Liver (tissue), 3 donors: ENCODE measurements at regions not wholly inside any gene's neighbourhood (a gene's known extent, or its start where the extent isn't known, plus 50 kb on each side); places are given as distances from the start of the nearest gene placed in this dataset.

ENCODE experiments used
- JUND ChIP-seq, 2 donors: IDR thresholded peaks; 2 replicates each; pipeline ENCODE4 v1.6.1; 2016; ENCODE audit warnings: antibody characterized with exemption in 2 of 2
- RAD21 ChIP-seq, 2 donors: IDR thresholded peaks; 2 replicates each; pipeline ENCODE4 v1.6.1; 2016; ENCODE audit warnings: antibody characterized with exemption in 2 of 2, mild to moderate bottlenecking in 2 of 2
- REST ChIP-seq: IDR thresholded peaks from 2 replicates; pipeline ENCODE4 v1.6.1; 2016; ENCODE audit warnings: antibody characterized with exemption, mild to moderate bottlenecking
- SP1 ChIP-seq: IDR thresholded peaks from 2 replicates; pipeline ENCODE4 v1.6.1; 2018; ENCODE audit warnings: antibody characterized with exemption, mild to moderate bottlenecking
- TAF1 ChIP-seq: conservative IDR thresholded peaks from 2 replicates; pipeline ENCODE4 v1.6.1; 2016; ENCODE audit warnings: antibody characterized with exemption, mild to moderate bottlenecking
- YY1 ChIP-seq: IDR thresholded peaks from 2 replicates; pipeline ENCODE4 v1.6.1; 2016; ENCODE audit warnings: antibody characterized with exemption, mild to moderate bottlenecking
- TF ChIP-seq, protein P1 (sequence below): fragments of 150-350 bp; IDR thresholded peaks from 2 replicates; pipeline ENCODE4 v1.5.1; 2017; ENCODE audit warnings: improper control_type of control experiment, low read depth, low read length; ENCODE audit not compliant: missing input control
- TF ChIP-seq, protein P2 (sequence below): IDR thresholded peaks from 2 replicates; pipeline ENCODE4 v1.6.1; 2016; ENCODE audit warnings: antibody characterized with exemption
- donor health status: healthy.
- donor health status: healthy.

DNA sequence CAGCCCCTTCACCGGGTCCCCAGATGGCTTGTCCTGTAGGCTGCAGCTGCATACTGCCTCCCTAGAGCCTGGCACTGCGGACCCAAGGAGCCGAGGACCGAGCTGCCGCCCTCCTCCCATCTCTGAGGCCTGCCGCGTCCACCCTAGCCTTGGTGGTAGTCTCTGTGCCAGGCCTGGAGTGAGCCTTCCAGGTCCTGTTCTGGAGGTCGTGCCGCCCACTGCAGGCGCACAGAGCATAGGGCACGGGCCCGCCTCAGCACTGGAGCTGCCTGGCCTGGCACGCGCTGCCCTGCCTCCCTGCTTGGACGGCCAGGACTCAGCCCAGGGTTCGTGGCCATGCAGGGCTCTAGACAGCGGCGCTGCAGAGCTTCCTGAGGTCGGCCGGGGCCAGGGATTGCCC is 239.5 kb downstream of the DCDC2C start:
- TF ChIP-seq, protein P1, sequence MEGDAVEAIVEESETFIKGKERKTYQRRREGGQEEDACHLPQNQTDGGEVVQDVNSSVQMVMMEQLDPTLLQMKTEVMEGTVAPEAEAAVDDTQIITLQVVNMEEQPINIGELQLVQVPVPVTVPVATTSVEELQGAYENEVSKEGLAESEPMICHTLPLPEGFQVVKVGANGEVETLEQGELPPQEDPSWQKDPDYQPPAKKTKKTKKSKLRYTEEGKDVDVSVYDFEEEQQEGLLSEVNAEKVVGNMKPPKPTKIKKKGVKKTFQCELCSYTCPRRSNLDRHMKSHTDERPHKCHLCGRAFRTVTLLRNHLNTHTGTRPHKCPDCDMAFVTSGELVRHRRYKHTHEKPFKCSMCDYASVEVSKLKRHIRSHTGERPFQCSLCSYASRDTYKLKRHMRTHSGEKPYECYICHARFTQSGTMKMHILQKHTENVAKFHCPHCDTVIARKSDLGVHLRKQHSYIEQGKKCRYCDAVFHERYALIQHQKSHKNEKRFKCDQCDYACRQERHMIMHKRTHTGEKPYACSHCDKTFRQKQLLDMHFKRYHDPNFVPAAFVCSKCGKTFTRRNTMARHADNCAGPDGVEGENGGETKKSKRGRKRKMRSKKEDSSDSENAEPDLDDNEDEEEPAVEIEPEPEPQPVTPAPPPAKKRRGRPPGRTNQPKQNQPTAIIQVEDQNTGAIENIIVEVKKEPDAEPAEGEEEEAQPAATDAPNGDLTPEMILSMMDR, result no peak
- TF ChIP-seq YY1 (no peak), SP1 (no peak), TAF1 (no peak), JUND (IDR thresholded peaks at IDR 0.05) (no peak), RAD21 (IDR thresholded peaks at IDR 0.05) (no peak), REST (no peak)
- TF ChIP-seq, protein P2, sequence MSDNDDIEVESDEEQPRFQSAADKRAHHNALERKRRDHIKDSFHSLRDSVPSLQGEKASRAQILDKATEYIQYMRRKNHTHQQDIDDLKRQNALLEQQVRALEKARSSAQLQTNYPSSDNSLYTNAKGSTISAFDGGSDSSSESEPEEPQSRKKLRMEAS, result no peak
